COLO829 (cell line): ENCODE measurements at regions not wholly inside any gene's neighbourhood (a gene's known extent, or its start where the extent isn't known, plus 50 kb on each side); places are given as distances from the start of the nearest gene placed in this dataset.
"Not testable (repeated sequence)": the region's sequence is repeated elsewhere in the genome, so short reads cannot be mapped to it uniquely, and the experiment has no call there.

ENCODE experiments used
- DNase-seq: peaks from one replicate; pipeline ENCODE4 v3.0.0; 2012; ENCODE audit warnings: low spot score

DNA sequence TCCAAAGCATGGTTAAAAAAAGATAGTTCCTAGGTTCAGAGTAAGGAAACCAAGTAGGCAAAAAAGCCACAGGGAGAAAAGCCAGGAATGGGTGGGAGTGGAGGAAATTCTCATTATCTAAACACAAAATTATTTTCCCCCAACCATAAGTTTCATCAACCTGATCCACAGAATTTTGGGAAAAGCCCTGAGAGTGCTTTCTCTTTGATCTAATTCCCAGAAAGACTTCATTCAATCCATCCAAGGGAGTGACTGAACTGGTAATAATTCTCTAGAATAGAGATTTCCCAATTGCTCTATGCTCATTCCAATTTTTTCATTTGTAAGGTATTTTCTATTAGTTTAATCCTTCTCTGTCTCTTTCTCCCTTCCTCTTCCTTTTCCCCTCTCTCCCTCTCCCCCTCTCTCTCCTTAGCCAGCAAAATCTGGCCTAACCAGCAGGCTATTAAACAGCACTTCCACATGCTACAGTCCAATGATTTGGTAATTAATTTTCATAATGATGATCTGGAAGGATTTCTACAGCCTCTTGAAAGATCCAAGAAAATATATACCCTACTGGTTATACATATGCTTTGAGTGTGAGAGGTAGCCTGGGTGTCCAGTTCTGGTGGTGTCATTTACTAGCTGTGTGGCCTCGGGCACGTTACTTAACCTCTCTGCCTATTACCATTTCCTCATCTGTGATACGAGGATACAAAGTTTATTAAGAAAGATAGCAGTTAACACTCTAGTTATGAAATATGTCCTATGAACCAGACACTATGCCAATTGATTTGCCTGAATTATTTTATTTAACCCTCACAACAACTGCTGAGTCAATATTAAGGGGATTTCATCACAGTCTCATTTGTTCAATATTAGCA is 251.5 kb upstream of the RASGEF1B start:
- no peak for DNase-seq

DNA sequence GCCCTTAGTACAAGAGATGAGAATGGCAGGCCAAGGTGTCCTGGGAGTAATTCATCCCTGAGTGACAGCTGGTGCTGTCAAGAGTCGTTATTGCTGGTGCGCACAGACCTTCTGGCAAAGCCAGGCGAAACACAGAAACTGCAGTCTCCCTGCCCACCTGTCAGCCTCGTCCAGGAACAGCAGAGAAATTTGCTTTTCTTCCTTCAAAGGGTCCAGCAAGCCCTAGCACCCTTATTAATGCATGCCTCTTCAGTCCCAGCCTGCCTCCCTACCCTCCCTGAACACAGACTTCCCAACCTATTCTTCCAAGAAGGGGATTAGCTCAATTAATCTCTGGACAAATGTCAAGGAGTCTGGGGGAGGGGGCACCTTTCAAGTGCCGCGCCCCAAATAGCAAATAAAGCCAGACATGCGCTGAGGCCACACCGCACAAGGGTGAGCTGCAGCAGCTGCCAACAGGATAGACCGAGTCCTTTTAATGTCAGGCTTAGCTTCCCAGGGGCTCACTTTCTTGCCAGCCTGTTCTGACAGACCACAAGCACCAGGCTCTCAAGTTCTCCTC is 250.7 kb upstream of the RASGEF1B start:
- DNase-seq: no peak

DNA sequence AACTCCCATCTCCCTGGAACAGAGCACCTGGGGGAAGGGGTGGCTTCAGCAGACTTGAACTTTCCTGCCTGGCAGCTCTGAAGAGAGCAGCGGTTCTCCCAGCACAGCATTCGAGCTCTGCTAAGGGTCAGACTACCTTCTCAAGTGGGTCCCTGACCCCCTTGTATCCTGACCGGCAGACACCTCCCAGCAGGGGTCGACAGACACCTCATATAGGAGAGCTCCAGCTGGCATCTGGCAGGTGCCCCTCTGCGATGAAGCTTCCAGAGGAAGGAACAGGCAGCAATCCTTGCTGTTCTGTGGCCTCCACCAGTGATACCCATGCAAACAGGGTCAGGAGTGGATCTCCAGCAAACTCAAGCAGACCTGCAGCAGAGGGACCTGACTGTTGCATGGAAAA is 244.1 kb upstream of the RASGEF1B start:
- DNase-seq: no peak

DNA sequence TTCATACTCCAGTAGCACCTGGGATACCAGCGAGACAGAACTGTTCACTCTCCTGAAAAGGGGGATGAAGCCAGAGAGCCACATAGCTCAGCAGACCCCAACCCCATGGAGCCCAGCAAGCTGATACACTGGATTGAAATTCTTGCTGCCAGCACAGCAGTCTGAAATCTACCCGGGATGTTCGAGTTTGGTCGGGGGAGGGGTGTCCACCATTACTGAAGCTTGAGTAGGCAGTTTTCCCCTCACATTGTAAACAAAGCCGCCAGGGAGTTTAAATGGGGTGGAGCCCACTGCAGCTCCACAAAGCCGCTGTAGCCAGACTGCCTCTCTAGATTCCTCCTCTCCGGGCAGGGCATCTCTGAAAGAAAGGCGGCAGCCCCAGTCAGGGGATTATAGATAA is 243.7 kb upstream of the RASGEF1B start:
- DNase-seq: not testable (repeated sequence)

DNA sequence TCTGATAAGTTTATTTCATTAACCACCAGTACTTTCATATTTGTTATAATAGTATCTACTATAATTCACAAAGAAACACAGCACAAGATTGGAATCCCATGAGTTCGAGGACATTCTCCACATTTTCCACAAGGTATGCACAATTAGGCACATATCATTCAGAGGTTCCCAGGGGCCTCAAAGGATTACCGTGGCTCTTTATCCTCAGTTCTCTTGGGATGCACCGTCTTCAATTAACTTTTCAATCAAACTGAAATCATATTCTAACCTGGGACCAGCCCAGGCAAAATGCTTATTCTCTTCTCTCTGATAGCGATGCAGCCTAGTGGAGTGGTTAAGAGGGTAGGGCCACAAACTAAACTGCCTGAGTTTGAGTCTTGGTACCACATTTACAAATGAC is 242.6 kb upstream of the RASGEF1B start:
- DNase-seq: no peak

DNA sequence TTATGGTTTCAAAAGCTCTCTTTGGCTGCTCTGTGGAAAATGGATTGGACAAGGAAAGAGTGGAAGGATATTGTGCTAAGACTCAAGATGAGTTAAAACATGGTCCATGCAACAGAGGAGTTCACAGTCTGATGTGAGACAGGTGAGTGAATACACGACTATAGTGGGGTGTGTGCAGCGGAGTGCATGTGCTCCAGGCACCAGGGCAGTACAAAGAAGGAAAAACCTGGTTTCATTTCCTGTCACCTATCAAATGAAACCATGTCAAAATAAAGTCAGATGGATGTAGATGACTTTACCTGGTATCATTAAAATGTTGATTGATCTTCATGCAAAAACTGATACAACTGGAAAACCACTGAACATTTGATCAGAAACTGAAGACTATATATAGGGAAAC is 241.0 kb upstream of the RASGEF1B start:
- no peak for DNase-seq

DNA sequence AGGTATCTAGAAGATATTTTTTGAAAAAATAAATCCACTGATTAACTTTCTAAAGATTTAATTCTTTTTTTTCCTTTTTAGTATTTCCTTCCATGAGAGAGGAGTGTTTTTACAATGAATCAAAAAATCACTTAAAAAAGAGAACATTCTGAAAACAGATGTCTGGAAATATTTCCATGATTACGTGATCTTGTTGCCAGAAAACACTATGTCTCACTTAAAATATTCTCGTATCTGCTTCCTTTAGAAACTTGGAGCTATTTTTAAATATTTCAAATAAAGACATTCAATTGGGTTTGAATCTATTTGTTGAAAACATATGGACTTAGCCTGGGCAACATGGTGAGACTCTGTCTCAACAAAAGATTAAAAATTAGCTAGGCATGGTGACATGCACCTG is 232.8 kb upstream of the RASGEF1B start:
- DNase-seq: no peak

DNA sequence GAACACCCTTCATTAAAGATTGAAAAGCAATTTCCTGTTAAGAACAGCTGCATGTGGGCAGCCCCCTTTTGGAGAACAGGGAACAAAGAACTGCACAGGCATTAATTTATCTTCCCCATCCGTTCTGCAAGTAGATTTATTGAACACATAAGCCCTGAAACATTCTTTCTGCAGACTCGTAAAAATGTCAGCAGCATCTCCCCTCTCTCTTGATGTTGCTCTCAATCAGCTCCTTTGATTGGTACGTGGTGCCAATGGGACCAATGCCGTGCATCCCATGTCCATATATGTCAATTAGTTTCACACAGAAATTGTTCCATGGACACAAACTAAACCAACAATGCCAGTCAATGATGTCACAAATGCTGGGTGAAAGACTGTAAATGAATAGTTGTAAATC is 228.5 kb upstream of the RASGEF1B start:
- no peak for DNase-seq

DNA sequence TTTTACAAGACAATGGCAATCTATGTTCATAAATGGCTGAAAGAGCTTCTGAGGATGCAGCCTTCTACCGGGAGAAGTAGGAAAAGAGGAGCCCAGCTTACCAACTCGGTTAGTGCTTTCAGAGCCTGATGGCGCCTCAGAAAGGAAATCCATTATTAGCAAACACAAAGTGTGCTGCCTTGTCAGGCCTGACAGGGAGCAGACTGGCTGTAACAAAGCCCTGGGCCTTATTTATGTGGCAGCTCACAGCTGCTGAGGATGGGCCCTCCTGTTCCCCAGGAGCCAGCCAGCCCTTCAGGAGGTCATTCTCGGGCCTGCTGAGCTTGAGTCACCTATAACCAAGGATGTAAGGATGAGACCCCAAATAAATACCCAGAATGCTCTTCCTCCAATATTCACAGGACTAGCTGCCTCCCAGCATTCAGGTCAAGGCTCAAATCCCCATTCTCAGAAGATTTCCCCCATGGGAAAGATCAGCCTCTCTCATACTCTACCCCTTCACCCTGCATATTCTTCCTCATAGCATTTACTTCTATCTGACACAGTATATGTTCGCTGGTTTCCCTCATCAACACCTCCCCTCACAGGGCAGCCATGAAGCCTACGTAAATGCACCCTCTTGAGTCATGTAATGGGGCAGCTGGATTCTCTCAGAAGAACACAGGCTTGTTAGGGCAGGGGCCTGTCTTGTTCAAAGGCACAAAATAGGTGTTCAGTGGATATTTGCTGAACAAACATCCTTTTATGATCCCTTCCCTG is 227.0 kb upstream of the RASGEF1B start:
- DNase-seq: no peak

DNA sequence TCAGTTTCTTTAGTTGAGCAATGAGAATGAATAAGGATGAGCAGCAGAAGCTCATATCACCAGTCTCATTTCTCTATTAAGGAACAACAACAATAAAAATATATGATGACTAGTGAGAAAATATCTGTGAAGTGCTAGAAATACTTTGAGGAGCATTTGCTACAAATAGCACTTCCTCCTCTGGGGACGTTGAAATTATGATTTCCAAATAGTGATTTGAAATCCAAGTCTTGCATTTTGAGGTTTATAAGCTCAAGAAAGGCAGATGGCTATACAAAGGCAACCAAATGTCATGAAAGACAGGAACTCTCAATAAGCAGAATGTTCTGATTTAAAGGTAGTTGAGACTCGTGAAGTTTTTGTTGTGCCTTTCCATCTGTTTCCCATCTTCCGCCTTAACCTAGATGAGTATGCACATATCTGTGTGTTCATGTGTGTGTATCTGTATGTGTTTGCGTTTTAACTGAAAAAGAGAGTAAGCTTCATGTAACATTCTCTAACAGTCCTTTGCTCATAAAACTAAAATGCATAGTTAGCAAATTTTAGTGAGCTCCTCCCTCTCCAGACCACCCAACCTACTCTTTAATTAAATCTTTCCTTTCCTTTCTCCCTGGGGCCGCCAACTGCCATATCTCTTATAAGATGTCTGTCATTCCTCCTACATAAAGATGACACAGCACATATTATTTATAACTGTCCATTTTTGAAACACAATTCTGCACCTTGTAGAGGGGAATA is 222.6 kb upstream of the RASGEF1B start:
- DNase-seq: no peak

DNA sequence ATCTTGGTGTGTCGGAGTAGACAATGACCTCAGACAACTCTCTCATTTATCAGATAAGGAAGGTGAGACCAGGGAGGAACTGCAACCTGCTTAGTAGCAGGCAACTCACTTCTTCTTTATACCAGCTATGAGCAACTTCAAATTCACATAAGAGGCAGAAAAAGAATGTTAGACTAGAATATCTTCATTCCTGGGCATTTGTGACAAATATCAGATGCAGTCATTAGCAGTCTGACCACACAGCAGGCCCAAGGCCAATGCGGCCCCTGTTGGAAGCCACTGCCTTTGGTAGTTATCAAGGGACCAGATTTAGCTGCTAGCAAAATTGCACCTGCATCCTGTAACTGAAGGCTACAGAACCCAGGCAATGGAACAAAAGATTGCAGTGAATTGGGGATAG is 219.2 kb upstream of the RASGEF1B start:
- no peak for DNase-seq

DNA sequence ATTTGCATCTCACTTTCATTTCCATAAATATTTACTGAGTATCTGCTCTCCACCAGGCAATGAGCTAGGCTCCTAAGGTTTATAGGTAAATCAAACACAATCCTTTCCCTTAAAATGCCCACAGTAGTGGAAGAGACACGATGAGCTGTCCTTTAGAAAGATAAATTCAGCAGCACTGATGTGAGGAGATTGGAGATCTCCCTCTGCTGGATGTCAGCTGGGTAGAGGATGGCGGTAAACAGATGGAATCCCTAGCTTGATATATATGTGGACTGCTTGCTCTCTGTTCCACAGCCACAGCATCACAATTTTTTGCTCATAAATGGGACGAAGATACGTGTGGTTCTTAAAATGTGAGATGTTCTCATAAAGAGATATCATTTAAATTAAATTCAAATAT is 216.4 kb upstream of the RASGEF1B start:
- no peak for DNase-seq

DNA sequence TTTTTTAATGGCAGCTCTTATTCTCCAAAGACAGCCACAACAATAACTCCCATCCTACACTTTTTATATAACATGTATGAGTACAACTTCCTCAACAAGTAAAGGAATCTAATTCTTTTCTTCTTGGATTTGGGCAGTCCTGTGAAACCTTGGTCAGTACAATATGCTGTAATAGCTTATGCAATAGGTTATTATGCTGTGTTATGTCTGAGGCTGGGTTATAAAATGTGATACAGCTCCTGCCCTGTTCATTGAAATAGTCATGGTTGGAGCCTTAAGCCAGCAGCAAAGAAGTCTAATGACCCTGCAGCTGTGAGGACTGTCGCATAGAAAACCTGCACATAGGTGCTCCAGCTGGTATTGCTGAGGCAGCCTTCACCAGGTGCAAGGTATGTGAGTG is 215.8 kb upstream of the RASGEF1B start:
- no peak for DNase-seq

DNA sequence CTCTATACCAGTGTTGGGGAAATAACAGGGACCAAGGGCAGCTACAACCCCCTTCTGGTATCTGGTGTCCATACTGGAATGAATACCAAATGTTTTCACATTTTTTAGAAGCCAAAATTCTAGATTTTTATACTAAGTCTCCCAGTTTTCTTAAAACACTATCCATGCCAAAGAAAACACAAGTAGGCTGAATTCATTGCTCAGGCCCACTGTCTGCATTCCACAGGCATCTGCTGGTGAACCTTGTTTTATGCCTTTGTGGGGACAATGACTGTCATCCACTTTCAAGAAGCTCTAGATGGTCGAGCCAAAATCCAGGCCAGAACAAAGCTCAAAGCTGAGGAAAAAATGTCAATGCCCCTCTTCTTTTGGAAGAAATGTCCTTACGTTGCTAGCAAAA is 213.4 kb upstream of the RASGEF1B start:
- no peak for DNase-seq

DNA sequence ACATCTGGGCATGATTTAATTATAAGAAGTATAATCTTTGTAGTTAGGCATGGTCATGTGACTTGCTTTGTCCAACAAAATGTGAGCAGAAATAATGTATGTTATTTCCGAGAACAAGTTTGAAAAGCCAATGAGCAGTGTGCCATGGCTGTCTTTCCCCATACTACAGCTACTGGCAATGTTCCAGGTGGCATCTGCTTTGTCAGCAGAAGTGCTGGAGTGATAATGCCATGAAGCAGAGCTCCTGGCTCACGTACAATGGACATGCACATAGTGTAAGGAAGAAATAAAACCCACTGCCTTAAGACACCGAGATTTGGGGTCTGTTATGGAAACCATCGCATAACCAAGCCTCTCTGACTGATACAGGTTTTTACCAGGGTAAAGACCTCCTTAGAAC is 212.6 kb upstream of the RASGEF1B start:
- DNase-seq: no peak

DNA sequence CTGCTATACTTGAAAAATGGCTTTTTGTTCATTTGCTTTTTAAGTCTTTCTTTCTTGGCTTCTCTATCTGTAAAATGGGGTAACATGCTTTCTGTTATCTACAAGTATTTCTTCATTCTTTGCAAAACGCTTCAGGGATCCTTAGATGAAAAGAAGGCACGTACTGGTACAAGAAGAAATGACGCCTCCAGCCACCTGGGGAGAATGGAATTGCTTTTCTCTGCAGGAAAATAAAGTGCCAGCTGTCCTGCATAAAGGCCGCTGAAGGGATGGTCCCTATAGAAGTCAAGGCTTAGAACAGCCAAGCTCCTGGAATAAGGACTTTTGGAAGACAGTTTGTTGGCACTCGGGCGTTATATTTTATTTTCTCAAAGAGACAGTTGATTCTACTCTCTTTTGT is 210.8 kb upstream of the RASGEF1B start:
- no peak for DNase-seq

DNA sequence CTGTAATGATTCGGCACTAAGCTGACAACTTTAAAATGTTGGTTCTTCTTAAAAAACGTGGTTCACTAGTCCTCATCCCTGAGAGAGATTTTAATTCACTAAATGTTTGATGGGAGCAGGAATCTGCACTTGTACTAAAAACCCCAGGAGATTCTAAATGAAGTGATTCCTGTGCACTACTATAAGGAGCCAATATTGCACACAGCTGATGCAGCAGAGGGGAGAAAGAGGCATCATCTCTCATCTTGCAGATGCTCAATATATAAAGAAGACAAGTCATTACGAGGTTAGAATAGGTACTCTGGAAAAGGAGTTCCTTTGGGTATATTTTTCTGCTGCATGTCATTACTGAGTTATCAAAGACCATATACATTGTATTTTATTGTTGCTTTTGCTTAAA is 207.6 kb upstream of the RASGEF1B start:
- DNase-seq: no peak

DNA sequence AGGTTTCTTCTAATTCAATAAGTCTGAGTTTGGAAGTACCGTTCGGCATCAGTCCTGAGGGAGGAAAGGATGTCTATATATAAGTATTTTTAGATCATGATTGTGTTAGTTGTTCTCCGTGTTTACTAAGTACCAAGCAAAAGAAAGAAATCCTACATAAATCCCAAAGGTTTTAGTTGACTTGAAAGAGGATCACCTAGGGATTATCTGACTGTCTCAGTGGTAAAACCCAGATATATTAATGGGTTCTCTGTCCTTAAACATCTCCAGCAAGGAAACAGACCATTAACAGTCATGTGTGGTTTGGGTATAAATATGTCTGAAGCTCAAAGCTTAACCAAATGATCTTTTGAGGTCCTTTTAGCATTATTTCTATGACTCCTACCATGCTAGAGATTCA is 207.1 kb upstream of the RASGEF1B start:
- DNase-seq: no peak

DNA sequence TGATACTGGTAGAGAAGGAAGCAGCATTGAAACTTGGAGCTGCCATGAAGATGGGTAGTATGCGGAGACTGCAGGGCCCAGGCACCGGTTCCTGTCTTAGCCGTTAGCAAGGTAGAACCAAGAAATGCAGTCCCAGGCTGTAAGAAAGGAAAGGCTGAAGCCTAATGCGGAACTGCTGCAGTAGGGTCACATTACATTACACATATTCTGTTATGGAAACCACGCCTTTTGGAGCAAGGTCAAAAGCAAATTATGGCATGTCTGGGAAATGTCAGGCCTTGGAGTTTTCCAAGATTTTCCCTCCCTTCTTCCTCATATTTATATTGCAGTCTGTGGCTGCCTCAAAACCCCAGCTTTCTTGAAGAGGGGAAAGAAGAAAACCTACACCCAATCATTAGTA is 204.8 kb upstream of the RASGEF1B start:
- DNase-seq: no peak

DNA sequence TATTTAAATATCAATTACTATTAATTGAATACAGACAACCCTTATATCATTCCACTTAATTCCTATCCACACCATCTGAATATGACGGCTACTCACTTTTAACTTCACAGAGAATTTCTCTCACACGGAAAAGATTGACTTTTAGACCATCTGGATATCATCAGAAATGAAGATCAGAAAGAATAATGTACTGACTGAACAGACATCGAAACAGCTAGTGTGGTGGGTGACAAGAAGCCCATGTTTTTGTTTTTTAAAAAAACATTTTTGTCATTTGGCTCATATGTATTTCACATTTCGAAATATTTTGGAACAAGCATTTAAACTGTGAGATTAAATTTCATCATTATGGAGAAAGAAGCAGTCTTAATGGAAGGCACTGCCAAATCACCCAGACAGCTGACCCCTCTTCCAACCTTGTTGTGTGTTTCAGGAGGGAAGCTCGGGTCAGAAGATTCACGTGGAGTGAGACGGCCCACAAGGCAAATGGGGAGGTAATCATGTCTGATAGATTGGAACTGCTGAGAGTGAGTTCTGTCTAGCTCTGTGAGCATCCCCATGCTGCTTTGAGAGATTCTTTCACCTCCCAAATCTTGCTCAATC is 204.2 kb upstream of the RASGEF1B start:
- DNase-seq: no peak

DNA sequence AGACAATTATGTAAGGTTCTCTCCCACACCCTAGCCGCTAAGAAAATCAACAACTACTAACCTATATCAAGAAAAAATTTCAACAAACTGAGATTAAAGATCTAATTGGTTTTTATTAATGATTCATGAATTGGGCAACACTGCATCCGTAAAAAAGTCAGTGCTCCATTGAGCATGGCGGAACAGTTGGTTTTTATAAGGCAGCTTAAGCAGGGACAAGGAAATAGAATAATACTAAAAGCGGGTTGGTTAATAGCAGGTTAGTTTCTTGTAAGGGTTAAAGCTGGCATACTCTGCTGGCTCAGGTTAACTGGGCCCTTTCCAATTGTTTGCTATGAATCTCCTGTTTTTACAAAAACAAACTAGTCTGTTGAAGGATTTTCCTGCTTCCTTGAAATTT is 202.3 kb upstream of the RASGEF1B start:
- no peak for DNase-seq

DNA sequence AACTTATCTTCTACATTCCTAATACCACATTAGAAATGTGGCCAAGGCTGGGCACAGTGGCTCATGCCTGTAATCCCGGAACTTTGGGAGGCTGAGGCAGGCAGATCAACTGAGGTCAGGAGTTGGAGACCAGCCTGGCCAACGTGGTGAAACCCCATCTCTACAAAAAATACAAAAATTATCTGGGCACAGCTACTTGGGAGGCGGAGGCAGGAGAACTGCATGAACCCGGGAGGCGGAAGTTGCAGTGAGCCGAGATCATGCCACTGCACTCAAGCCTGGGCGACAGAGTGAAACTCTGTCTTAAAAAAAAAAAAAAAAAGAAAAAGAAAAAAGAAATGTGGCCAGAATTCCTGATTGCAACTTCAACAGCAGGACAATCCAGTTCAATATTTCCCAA is 196.6 kb upstream of the RASGEF1B start:
- not testable (repeated sequence) for DNase-seq
